ENCODE measurements at regions not wholly inside any gene's neighbourhood (a gene's known extent, or its start where the extent isn't known, plus 50 kb on each side); places are given as distances from the start of the nearest gene placed in this dataset.
A peak's percentile ranks its signal among the peaks of the same experiment; 100 is the strongest.

GRCh38 chr3:70531063-70531657 is 218.7 kb upstream of the MDFIC2 start:
- H3K4me3 ChIP-seq (ENCODE audit: low read depth in 1 of 3, low read length in 3 of 3), result no peak overlapping the region
- no peak for DNase-seq (ENCODE audit: low spot score)
- 30% methylated on average over 4 of the region's 4 CpGs for WGBS
- H3K27me3 ChIP-seq (ENCODE audit: control insufficient read depth in 4 of 4, insufficient read depth in 4 of 4, low read length in 3 of 4), result no peaks in the 10 kb centered on the region
- H3K36me3 ChIP-seq (ENCODE audit: control insufficient read depth in 4 of 4, insufficient read depth in 3 of 4, low read depth in 1 of 4, low read length in 3 of 4), result no peaks in the 10 kb centered on the region
- H3K27ac ChIP-seq (ENCODE audit: low read depth in 1 of 2, low read length in 2 of 2), result no peak overlapping the region
- H3K4me1 ChIP-seq (ENCODE audit: control insufficient read depth in 4 of 4, insufficient read depth in 4 of 4, low read length in 3 of 4), result no peaks in the 10 kb centered on the region
- TF ChIP-seq RAD21 (IDR thresholded peaks at IDR 0.05), result peak; percentile 70 to 76
- peak; percentile 41 for TF ChIP-seq CTCF (IDR thresholded peaks at IDR 0.05; ENCODE audit: low read depth, low read length, missing input control)
- no peak for TF ChIP-seq HNF4G (IDR thresholded peaks at IDR 0.05)
- H3K9ac ChIP-seq (ENCODE audit: low read depth in 1 of 2, low read length in 2 of 2), result no peak overlapping the region
- H3K9me3 ChIP-seq (ENCODE audit: control insufficient read depth in 4 of 4, low read length in 3 of 4), result no peaks in the 10 kb centered on the region

DNA sequence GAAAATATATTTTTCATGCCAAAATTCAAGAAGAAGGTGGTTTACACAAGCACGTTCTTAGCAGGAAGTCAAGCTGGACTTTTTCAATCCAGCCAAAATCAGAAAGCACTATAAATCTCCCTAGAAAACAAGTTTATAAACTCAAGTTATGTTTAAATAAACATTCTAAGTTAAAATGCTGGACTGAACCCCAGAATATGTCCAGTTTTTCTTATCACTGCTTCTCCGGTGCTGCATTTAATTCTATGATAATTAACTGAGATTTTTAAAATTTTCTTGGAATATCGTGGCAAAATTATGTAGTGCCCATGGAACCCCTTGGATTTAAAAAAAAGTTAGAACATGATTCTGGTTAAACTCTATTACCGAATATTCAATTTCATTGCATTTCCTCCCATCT is 218.2 kb upstream of the MDFIC2 start:
- Histone ChIP-seq H3K27ac (ENCODE audit: low read depth in 1 of 2, low read length in 2 of 2) (no peak overlapping the region), H3K36me3 (ENCODE audit: control insufficient read depth in 4 of 4, insufficient read depth in 3 of 4, low read depth in 1 of 4, low read length in 3 of 4) (no peaks in the 10 kb centered on the region), H3K4me3 (ENCODE audit: low read depth in 1 of 3, low read length in 3 of 3) (no peak overlapping the region), H3K4me1 (ENCODE audit: control insufficient read depth in 4 of 4, insufficient read depth in 4 of 4, low read length in 3 of 4) (no peaks in the 10 kb centered on the region), H3K9ac (ENCODE audit: low read depth in 1 of 2, low read length in 2 of 2) (no peak overlapping the region), H3K9me3 (ENCODE audit: control insufficient read depth in 4 of 4, low read length in 3 of 4) (no peaks in the 10 kb centered on the region), H3K27me3 (ENCODE audit: control insufficient read depth in 4 of 4, insufficient read depth in 4 of 4, low read length in 3 of 4) (no peaks in the 10 kb centered on the region)
- no peak for TF ChIP-seq HNF4G (IDR thresholded peaks at IDR 0.05)
- TF ChIP-seq GABPA (IDR thresholded peaks at IDR 0.05 in 1 of 2, conservative IDR thresholded peaks at IDR 0.05 in 1 of 2), result no peak
- no peak for TF ChIP-seq TAF1 (conservative IDR thresholded peaks at IDR 0.05)
- no peak for TF ChIP-seq RXRA (IDR thresholded peaks at IDR 0.05)
- no peak for TF ChIP-seq ATF3 (IDR thresholded peaks at IDR 0.05)
- 48% methylated on average over 4 of the region's 4 CpGs for WGBS
- no peak for DNase-seq (ENCODE audit: low spot score)

- no peak overlapping the region for H3K4me3 ChIP-seq (ENCODE audit: low read depth in 1 of 3, low read length in 3 of 3)
- no peaks in the 10 kb centered on the region for H3K4me1 ChIP-seq (ENCODE audit: control insufficient read depth in 4 of 4, insufficient read depth in 4 of 4, low read length in 3 of 4)
- no peaks in the 10 kb centered on the region for H3K9me3 ChIP-seq (ENCODE audit: control insufficient read depth in 4 of 4, low read length in 3 of 4)
- no peak for TF ChIP-seq FOXA2 (IDR thresholded peaks at IDR 0.05)
- no peak for TF ChIP-seq CTCF (IDR thresholded peaks at IDR 0.05; ENCODE audit: low read depth, low read length, missing input control)
- no peak for TF ChIP-seq YY1 (IDR thresholded peaks at IDR 0.05)
- TF ChIP-seq REST (IDR thresholded peaks at IDR 0.05), result no peak
- TF ChIP-seq HNF4A (conservative IDR thresholded peaks at IDR 0.05), result no peak
- no peak for TF ChIP-seq JUND (IDR thresholded peaks at IDR 0.05)
- WGBS, result 75% methylated on average over 8 of the region's 8 CpGs
- no peak for DNase-seq (ENCODE audit: low spot score)
- H3K36me3 ChIP-seq (ENCODE audit: control insufficient read depth in 4 of 4, insufficient read depth in 3 of 4, low read depth in 1 of 4, low read length in 3 of 4), result no peaks in the 10 kb centered on the region
- H3K9ac ChIP-seq (ENCODE audit: low read depth in 1 of 2, low read length in 2 of 2), result no peak overlapping the region
- no peaks in the 10 kb centered on the region for H3K27me3 ChIP-seq (ENCODE audit: control insufficient read depth in 4 of 4, insufficient read depth in 4 of 4, low read length in 3 of 4)
- no peak overlapping the region for H3K27ac ChIP-seq (ENCODE audit: low read depth in 1 of 2, low read length in 2 of 2)
These were observed 214.6 kb upstream of the MDFIC2 start for GRCh38 chr3:70527026-70527425.

Measured in liver (tissue), 8 donors.